PC-9 (cell line): ENCODE measurements at regions not wholly inside any gene's neighbourhood (a gene's known extent, or its start where the extent isn't known, plus 50 kb on each side); places are given as distances from the start of the nearest gene placed in this dataset.

Source experiments
- BruUV-seq: library from RNA; stranded (reverse); fragments of 400-500 nt; replicated peaks from 2 replicates; lab custom pipeline; 2021; lab: Mats Ljungman, UMichigan
- CTCF ChIA-PET: fragments of 300-600 bp; sonication (Branson Sonifier 250); formaldehyde crosslinking; loops from one replicate; lab custom pipeline; 2022; ENCODE audit warnings: antibody characterized with exemption; lab: Charles Lee
- POLR2A ChIA-PET: fragments of 300-600 bp; sonication (Branson Sonifier 250); formaldehyde crosslinking; loops from one replicate; lab custom pipeline; 2022; ENCODE audit warnings: antibody characterized with exemption; ENCODE audit not compliant: unreplicated experiment; lab: Charles Lee
- DNase-seq, 2 experiments: peaks; one replicate each; pipeline versions ENCODE4 v3.0.0 to v3.0.0-alpha.2; 2015 to 2022; ENCODE audit warnings: mixed read lengths in 1 of 2
- H2AFZ ChIP-seq: fragments of 200-600 bp; sonication (generic); 2 replicates; pipeline ENCODE4 v1.8.1; 2017; ENCODE audit warnings: antibody characterized with exemption
- H3F3A ChIP-seq: fragments of 200-600 bp; sonication (generic); 2 replicates; pipeline ENCODE4 v1.8.1; 2017; ENCODE audit warnings: antibody characterized with exemption, mild to moderate bottlenecking, low read depth; ENCODE audit not compliant: insufficient read depth
- H3K27ac ChIP-seq: fragments of 200-600 bp; sonication (generic); 2 replicates; pipeline ENCODE4 v1.6.1; 2016; ENCODE audit warnings: mixed run types
- H3K27me3 ChIP-seq: fragments of 200-600 bp; sonication (generic); 2 replicates; pipeline ENCODE4 v1.6.1; 2016; ENCODE audit warnings: low read depth, mixed run types; ENCODE audit not compliant: insufficient read depth
- H3K36me3 ChIP-seq: fragments of 200-600 bp; sonication (generic); 2 replicates; pipeline ENCODE4 v1.6.1; 2016; ENCODE audit warnings: low read depth, mixed run types
- H3K4me1 ChIP-seq: fragments of 200-600 bp; sonication (generic); replicated peaks from 2 replicates; pipeline ENCODE4 v1.6.1; 2016; ENCODE audit warnings: mixed run types; ENCODE audit not compliant: insufficient read depth
- H3K4me2 ChIP-seq: fragments of 200-600 bp; sonication (generic); 2 replicates; pipeline ENCODE4 v1.6.1; 2017; ENCODE audit warnings: mixed run types
- H3K4me3 ChIP-seq: fragments of 200-600 bp; sonication (generic); 2 replicates; pipeline ENCODE4 v1.6.1; 2016; ENCODE audit warnings: mixed run types
- H3K79me2 ChIP-seq: fragments of 200-600 bp; sonication (generic); 2 replicates; pipeline ENCODE4 v1.6.1; 2017; ENCODE audit warnings: low read depth, mixed run types
- H3K9me2 ChIP-seq: fragments of 200-600 bp; sonication (generic); 2 replicates; pipeline ENCODE4 v1.8.1; 2017; ENCODE audit warnings: mild to moderate bottlenecking; ENCODE audit not compliant: insufficient read depth
- H3K9me3 ChIP-seq: fragments of 200-600 bp; sonication (generic); 2 replicates; pipeline ENCODE4 v1.8.1; 2016; ENCODE audit warnings: low read depth; ENCODE audit not compliant: insufficient read depth
- H4K20me1 ChIP-seq: fragments of 200-600 bp; sonication (generic); 2 replicates; pipeline ENCODE4 v1.8.1; 2017; ENCODE audit not compliant: insufficient read depth
- CTCF ChIP-seq: fragments of 200-600 bp; sonication (generic); conservative IDR thresholded peaks from 2 replicates; pipeline ENCODE4 v1.6.1; 2017; ENCODE audit warnings: mixed run types, antibody characterized with exemption, mild to moderate bottlenecking, moderate library complexity
- EZH2 ChIP-seq: fragments of 200-600 bp; sonication (generic); IDR thresholded peaks from 2 replicates; pipeline ENCODE4 v1.8.0; 2017; ENCODE audit warnings: antibody characterized with exemption, low read depth
- intact Hi-C: fragments of 100-400 bp; cut with micrococcal nuclease; formaldehyde crosslinking; loops from one replicate; pipeline ENCODE4 v1.10.0; 2022; ENCODE audit not compliant: unreplicated experiment

- CTCF ChIA-PET = no interaction called here
- TF ChIP-seq EZH2 (no peak), CTCF (no peak)
- no TSS peak for BruUV-seq
- Histone ChIP-seq H3F3A (peaks cover 8% of the 10 kb centered on the region; the same call in 1 of the 2 replicates), H4K20me1 (no peaks in the 10 kb centered on the region), H3K36me3 (no peaks in the 10 kb centered on the region), H3K27me3 (no peaks in the 10 kb centered on the region), H3K4me2 (no peak overlapping the region), H3K4me3 (no peak overlapping the region), H2AFZ (no peak overlapping the region), H3K79me2 (no peaks in the 10 kb centered on the region), H3K27ac (no peak overlapping the region), H3K9me2 (no peaks in the 10 kb centered on the region), H3K4me1 (peaks cover 20% of the 10 kb centered on the region), H3K9me3 (no peaks in the 10 kb centered on the region)
- intact Hi-C loops = no loop called here
- POLR2A ChIA-PET = no interaction called here
- DNase-seq = no peak
Observed at GRCh38 chr5:173715607-173716006, 99.2 kb upstream of the BOD1 start.

GRCh38 chr5:173716058-173716682 is 99.7 kb upstream of the BOD1 start:
- Histone ChIP-seq H3K79me2 (no peaks in the 10 kb centered on the region), H3K36me3 (no peaks in the 10 kb centered on the region), H3K9me2 (no peaks in the 10 kb centered on the region), H3K4me1 (peaks cover 20% of the 10 kb centered on the region), H3K27me3 (no peaks in the 10 kb centered on the region), H3F3A (peaks cover 8% of the 10 kb centered on the region; the same call in 1 of the 2 replicates), H3K9me3 (no peaks in the 10 kb centered on the region), H2AFZ (no peak overlapping the region), H3K4me3 (no peak overlapping the region), H4K20me1 (no peaks in the 10 kb centered on the region), H3K27ac (no peak overlapping the region), H3K4me2 (no peak overlapping the region)
- BruUV-seq = no TSS peak
- no peak for DNase-seq
- ChIA-PET CTCF (no interaction called here), POLR2A (no interaction called here)
- intact Hi-C loops = no loop called here
- TF ChIP-seq CTCF (no peak), EZH2 (no peak)

- intact Hi-C loops = no loop called here
- POLR2A ChIA-PET = no interaction called here
- no peak for DNase-seq
Observed at GRCh38 chr5:173717959-173718358, 101.5 kb upstream of the BOD1 start.

More at GRCh38 chr5:173717959-173718358, 101.5 kb upstream of the BOD1 start:
- Histone ChIP-seq H3K4me2 (no peak overlapping the region), H4K20me1 (no peaks in the 10 kb centered on the region), H3K4me1 (peaks cover 20% of the 10 kb centered on the region), H3F3A (peaks cover 8% of the 10 kb centered on the region; the same call in 1 of the 2 replicates), H2AFZ (no peak overlapping the region), H3K36me3 (no peaks in the 10 kb centered on the region), H3K4me3 (no peak overlapping the region), H3K79me2 (no peaks in the 10 kb centered on the region), H3K9me2 (no peaks in the 10 kb centered on the region), H3K27ac (no peak overlapping the region), H3K9me3 (no peaks in the 10 kb centered on the region), H3K27me3 (no peaks in the 10 kb centered on the region)
- CTCF ChIA-PET = interaction anchor here (0.7 kb wide), 1 partner anchor 702 kb away, joined by 3 read pairs; no protein-coding TSS in a partner anchor
- no TSS peak for BruUV-seq
- no peak for TF ChIP-seq EZH2
- no peak for TF ChIP-seq CTCF
